Activated naive CD8-positive, alpha-beta T cell treated with anti-CD3 and anti-CD28 coated beads, Interleukin-2, amount 10 ng/mL, durations not matched to agents 7 days and 5 days (primary cell): ENCODE measurements at regions not wholly inside any gene's neighbourhood (a gene's known extent, or its start where the extent isn't known, plus 50 kb on each side); places are given as distances from the start of the nearest gene placed in this dataset.

Experiments used
- ATAC-seq: fragments of 150-1000 bp; cut with Tn5 transposase; one replicate; pipeline ENCODE4 v1.10.0; 2021; ENCODE audit warnings: low read depth, moderate library complexity
- POLR2A ChIA-PET: fragments of 350-600 bp; sonication (Branson Sonifier 250); formaldehyde crosslinking; loops from one replicate; lab custom pipeline; 2021; ENCODE audit warnings: antibody characterized with exemption; lab: Charles Lee
- DNase-seq: peaks from one replicate; pipeline ENCODE4 v3.0.0; 2021
- H3K27ac Mint-ChIP-seq: one replicate; pipeline ENCODE4 v1.8.0; 2022; ENCODE audit warnings: mild to moderate bottlenecking, mixed read lengths
- H3K27me3 Mint-ChIP-seq: one replicate; pipeline ENCODE4 v1.8.0; 2022; ENCODE audit warnings: mild to moderate bottlenecking, moderate library complexity, mixed read lengths
- H3K36me3 Mint-ChIP-seq: one replicate; pipeline ENCODE4 v1.8.0; 2021; ENCODE audit warnings: mild to moderate bottlenecking, mixed read lengths
- H3K4me1 Mint-ChIP-seq: one replicate; pipeline ENCODE4 v1.8.0; 2021; ENCODE audit warnings: mixed read lengths
- H3K4me3 Mint-ChIP-seq: one replicate; pipeline ENCODE4 v1.8.0; 2022; ENCODE audit warnings: mild to moderate bottlenecking, moderate library complexity, mixed read lengths
- H3K9me3 Mint-ChIP-seq: one replicate; pipeline ENCODE4 v1.8.0; 2021; ENCODE audit warnings: mixed read lengths

GRCh38 chr13:111965466-111966214 is 101.3 kb upstream of the SOX1 start:
- H3K36me3 Mint-ChIP-seq: no peaks in the 10 kb centered on the region
- DNase-seq: no peak

GRCh38 chr13:111966933-111967332 is 100.0 kb upstream of the SOX1 start:
- Mint-ChIP-seq H3K27ac (no peak overlapping the region), H3K36me3 (no peaks in the 10 kb centered on the region), H3K4me1 (no peaks in the 10 kb centered on the region), H3K9me3 (no peaks in the 10 kb centered on the region), H3K27me3 (no peaks in the 10 kb centered on the region), H3K4me3 (no peak overlapping the region)
- no peak for DNase-seq
- POLR2A ChIA-PET: interaction anchor here (0.6 kb wide), 1 partner anchor 40 kb away, joined by 3 read pairs; no protein-coding TSS in a partner anchor
- no peak for ATAC-seq

More at GRCh38 chr13:111965466-111966214, 101.3 kb upstream of the SOX1 start:
- Mint-ChIP-seq H3K27me3 (no peaks in the 10 kb centered on the region), H3K27ac (peak overlapping the region; percentile 30), H3K4me1 (no peaks in the 10 kb centered on the region), H3K9me3 (no peaks in the 10 kb centered on the region), H3K4me3 (no peak overlapping the region)
- POLR2A ChIA-PET: no interaction called here
- ATAC-seq: no peak

- Mint-ChIP-seq H3K27ac (no peak overlapping the region), H3K36me3 (no peaks in the 10 kb centered on the region), H3K4me1 (no peaks in the 10 kb centered on the region), H3K9me3 (no peaks in the 10 kb centered on the region), H3K27me3 (no peaks in the 10 kb centered on the region), H3K4me3 (no peak overlapping the region)
- no peak for ATAC-seq
- POLR2A ChIA-PET: no interaction called here
- DNase-seq: no peak
Observed at GRCh38 chr13:111967572-111968201, 99.3 kb upstream of the SOX1 start.

GRCh38 chr13:111968336-111969010 is 98.5 kb upstream of the SOX1 start:
- no peaks in the 10 kb centered on the region for H3K9me3 Mint-ChIP-seq
- H3K4me1 Mint-ChIP-seq: no peaks in the 10 kb centered on the region
- H3K4me3 Mint-ChIP-seq: no peak overlapping the region
- DNase-seq (no peak), ATAC-seq (no peak)
- H3K36me3 Mint-ChIP-seq: no peaks in the 10 kb centered on the region
- H3K27ac Mint-ChIP-seq: no peak overlapping the region
- POLR2A ChIA-PET: no interaction called here
- no peaks in the 10 kb centered on the region for H3K27me3 Mint-ChIP-seq

DNA sequence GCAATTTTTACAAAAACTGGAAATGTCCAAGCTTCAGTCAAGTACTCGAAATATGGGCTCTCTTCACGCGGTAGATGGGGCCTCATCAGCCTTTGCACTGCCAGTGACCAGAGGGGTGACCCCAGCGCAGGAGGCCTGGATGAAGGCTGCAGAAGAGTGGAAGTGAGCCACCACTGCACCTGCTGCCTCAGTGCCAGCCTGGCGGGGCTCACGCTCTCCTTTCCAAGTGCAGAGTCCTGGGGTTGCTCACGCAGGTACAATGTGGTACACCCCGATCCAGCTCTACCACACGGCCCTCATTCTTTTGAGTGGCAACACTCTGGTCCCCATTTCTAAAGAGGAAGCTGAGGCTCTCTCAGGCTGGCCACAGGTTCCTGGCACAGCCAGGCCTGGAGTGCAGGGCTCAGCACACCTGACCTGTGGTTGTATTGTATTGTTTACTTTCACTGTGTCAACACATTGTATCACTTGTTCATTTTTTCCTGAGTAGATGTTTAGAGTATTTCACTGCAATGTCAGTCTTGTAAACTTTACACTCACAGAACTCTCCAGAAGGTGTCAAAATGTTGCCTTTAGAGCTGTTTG is 97.3 kb upstream of the SOX1 start:
- Mint-ChIP-seq H3K9me3 (peaks cover 4% of the 10 kb centered on the region), H3K4me3 (no peak overlapping the region), H3K36me3 (no peaks in the 10 kb centered on the region), H3K4me1 (no peaks in the 10 kb centered on the region), H3K27me3 (peaks cover 2% of the 10 kb centered on the region), H3K27ac (no peak overlapping the region)
- ATAC-seq (no peak), DNase-seq (no peak)
- POLR2A ChIA-PET: no interaction called here

- DNase-seq (no peak), ATAC-seq (no peak)
- H3K36me3 Mint-ChIP-seq: no peaks in the 10 kb centered on the region
- H3K4me1 Mint-ChIP-seq: no peaks in the 10 kb centered on the region
- peaks cover 2% of the 10 kb centered on the region for H3K27me3 Mint-ChIP-seq
- POLR2A ChIA-PET: no interaction called here
- H3K4me3 Mint-ChIP-seq: no peak overlapping the region
- peaks cover 14% of the 10 kb centered on the region for H3K9me3 Mint-ChIP-seq
- H3K27ac Mint-ChIP-seq: no peak overlapping the region
Observed at GRCh38 chr13:111970494-111971141, 96.3 kb upstream of the SOX1 start.

- no peaks in the 10 kb centered on the region for H3K4me1 Mint-ChIP-seq
- no peak for DNase-seq
- ATAC-seq: no peak
- no peak overlapping the region for H3K4me3 Mint-ChIP-seq
- POLR2A ChIA-PET: no interaction called here
- H3K27me3 Mint-ChIP-seq: peaks cover 2% of the 10 kb centered on the region
- peaks cover 14% of the 10 kb centered on the region for H3K9me3 Mint-ChIP-seq
- H3K36me3 Mint-ChIP-seq: no peaks in the 10 kb centered on the region
- no peak overlapping the region for H3K27ac Mint-ChIP-seq
Observed at GRCh38 chr13:111971891-111972780, 94.8 kb upstream of the SOX1 start.

GRCh38 chr13:111973186-111973585 is 93.8 kb upstream of the SOX1 start:
- Mint-ChIP-seq H3K9me3 (peaks cover 14% of the 10 kb centered on the region), H3K4me1 (no peaks in the 10 kb centered on the region), H3K27ac (no peak overlapping the region), H3K27me3 (peaks cover 2% of the 10 kb centered on the region), H3K4me3 (no peak overlapping the region), H3K36me3 (no peaks in the 10 kb centered on the region)
- DNase-seq (no peak), ATAC-seq (no peak)
- POLR2A ChIA-PET: no interaction called here

GRCh38 chr13:111973605-111974340 is 93.2 kb upstream of the SOX1 start:
- no peak for DNase-seq
- peaks cover 14% of the 10 kb centered on the region for H3K9me3 Mint-ChIP-seq
- no peak overlapping the region for H3K4me3 Mint-ChIP-seq
- H3K27ac Mint-ChIP-seq: no peak overlapping the region
- peaks cover 2% of the 10 kb centered on the region for H3K27me3 Mint-ChIP-seq
- H3K36me3 Mint-ChIP-seq: no peaks in the 10 kb centered on the region
- POLR2A ChIA-PET: no interaction called here
- H3K4me1 Mint-ChIP-seq: no peaks in the 10 kb centered on the region
- ATAC-seq: no peak

- Mint-ChIP-seq H3K36me3 (no peaks in the 10 kb centered on the region), H3K4me3 (no peak overlapping the region)
- DNase-seq: no peak
Observed at GRCh38 chr13:111974341-111974640, 92.7 kb upstream of the SOX1 start.

GRCh38 chr13:111975539-111976473 is 91.1 kb upstream of the SOX1 start:
- Mint-ChIP-seq H3K36me3 (no peaks in the 10 kb centered on the region), H3K9me3 (peaks cover 14% of the 10 kb centered on the region), H3K27me3 (peaks cover 2% of the 10 kb centered on the region), H3K4me3 (no peak overlapping the region), H3K4me1 (no peaks in the 10 kb centered on the region), H3K27ac (no peak overlapping the region)
- POLR2A ChIA-PET: no interaction called here
- DNase-seq (no peak), ATAC-seq (no peak)

More at GRCh38 chr13:111974341-111974640, 92.7 kb upstream of the SOX1 start:
- peaks cover 14% of the 10 kb centered on the region for H3K9me3 Mint-ChIP-seq
- no peak overlapping the region for H3K27ac Mint-ChIP-seq
- no peaks in the 10 kb centered on the region for H3K4me1 Mint-ChIP-seq
- no peak for ATAC-seq
- POLR2A ChIA-PET: no interaction called here
- H3K27me3 Mint-ChIP-seq: peaks cover 2% of the 10 kb centered on the region
